ENCODE measurements at regions not wholly inside any gene's neighbourhood (a gene's known extent, or its start where the extent isn't known, plus 50 kb on each side); places are given as distances from the start of the nearest gene placed in this dataset.

- TF ChIP-seq EZH2 (IDR thresholded peaks at IDR 0.05; ENCODE audit: borderline replicate concordance, insufficient read depth, low read depth, low read length, poor library complexity, severe bottlenecking) (no peak), CTCF (IDR thresholded peaks at IDR 0.05) (no peak)
Observed at GRCh38 chr17:37827905-37828650, 83.2 kb upstream of the HNF1B start.
